ENCODE measurements at regions not wholly inside any gene's neighbourhood (a gene's known extent, or its start where the extent isn't known, plus 50 kb on each side); places are given as distances from the start of the nearest gene placed in this dataset.

GRCh38 chr5:107067395-107067794, 603.3 kb downstream of the EFNA5 start:
- H3K27me3 Mint-ChIP-seq, result no peaks in the 10 kb centered on the region
- intact Hi-C loops (cut with micrococcal nuclease), result no loop called here
- DNase-seq, result no peak

DNA sequence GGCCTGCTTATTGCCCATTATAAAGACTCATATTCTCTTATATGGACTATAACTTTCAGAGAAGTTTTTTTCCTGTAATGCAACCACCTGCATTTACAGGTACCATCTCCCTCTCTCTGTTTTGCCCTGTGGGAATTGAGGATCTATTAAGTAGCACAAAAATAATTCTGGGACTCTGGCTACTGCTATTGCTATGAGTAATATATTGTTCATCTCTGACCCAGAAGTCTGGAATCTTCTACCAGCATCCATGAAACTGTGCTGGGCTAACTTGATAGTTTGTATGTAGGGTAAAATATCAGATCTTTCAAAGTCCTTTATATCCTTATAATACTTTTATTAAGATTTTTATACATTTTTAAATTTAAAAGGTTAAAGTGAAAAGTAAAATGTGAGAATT, 607.2 kb downstream of the EFNA5 start:
- Mint-ChIP-seq H3K27me3 (no peaks in the 10 kb centered on the region), H3K9me3 (no peaks in the 10 kb centered on the region), H3K36me3 (no peaks in the 10 kb centered on the region), H3K27ac (no peak overlapping the region), H3K4me1 (ENCODE audit: low read depth) (no peaks in the 10 kb centered on the region), H3K4me3 (no peak overlapping the region)
- ChIA-PET POLR2A (no interaction called here), CTCF (no interaction called here)
- DNase-seq, result no peak
- intact Hi-C loops (cut with micrococcal nuclease), result no loop called here

More at GRCh38 chr5:107067395-107067794, 603.3 kb downstream of the EFNA5 start:
- Mint-ChIP-seq H3K27ac (no peak overlapping the region), H3K9me3 (no peaks in the 10 kb centered on the region), H3K4me1 (ENCODE audit: low read depth) (no peaks in the 10 kb centered on the region), H3K36me3 (no peaks in the 10 kb centered on the region), H3K4me3 (no peak overlapping the region)
- ChIA-PET POLR2A (no interaction called here), CTCF (no interaction called here)

DNA sequence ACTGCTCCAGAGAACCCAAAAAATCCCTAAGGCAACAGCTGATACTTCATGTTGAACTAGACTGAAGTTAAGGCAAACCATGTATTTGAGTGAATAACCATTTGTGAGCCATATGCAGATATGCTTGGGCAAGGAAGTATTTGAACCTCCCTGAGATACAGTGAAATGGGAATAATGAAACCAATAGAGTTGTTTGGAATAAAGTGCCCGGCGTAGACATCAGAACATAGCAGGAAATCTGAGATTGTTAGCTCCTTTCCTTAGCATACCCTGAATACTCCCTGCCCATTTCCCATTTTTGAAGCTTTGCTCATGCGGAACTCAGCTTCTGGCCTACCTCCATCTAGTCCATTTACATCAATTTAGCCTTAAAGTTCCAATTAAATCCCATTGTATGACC, 611.9 kb downstream of the EFNA5 start:
- no peaks in the 10 kb centered on the region for H3K4me1 Mint-ChIP-seq (ENCODE audit: low read depth)
- H3K27ac Mint-ChIP-seq, result no peak overlapping the region
- H3K36me3 Mint-ChIP-seq, result no peaks in the 10 kb centered on the region
- no peak overlapping the region for H3K4me3 Mint-ChIP-seq
- no peaks in the 10 kb centered on the region for H3K27me3 Mint-ChIP-seq
- CTCF ChIA-PET, result interaction anchor here (0.6 kb wide), 1 partner anchor 620 kb away, joined by 3 read pairs; no protein-coding TSS in a partner anchor
- no peaks in the 10 kb centered on the region for H3K9me3 Mint-ChIP-seq
- DNase-seq, result no peak
- intact Hi-C loops (cut with micrococcal nuclease), result no loop called here
- POLR2A ChIA-PET, result no interaction called here

- H3K27ac Mint-ChIP-seq, result no peak overlapping the region
- no peaks in the 10 kb centered on the region for H3K4me1 Mint-ChIP-seq (ENCODE audit: low read depth)
- no peak overlapping the region for H3K4me3 Mint-ChIP-seq
- ChIA-PET POLR2A (no interaction called here), CTCF (interaction anchor here (0.6 kb wide), 2 partner anchors 229 to 620 kb away, joined by 3 read pairs; no protein-coding TSS in a partner anchor)
- no peak for DNase-seq
- H3K27me3 Mint-ChIP-seq, result no peaks in the 10 kb centered on the region
- H3K9me3 Mint-ChIP-seq, result no peaks in the 10 kb centered on the region
- intact Hi-C loops (cut with micrococcal nuclease), result no loop called here
- H3K36me3 Mint-ChIP-seq, result no peaks in the 10 kb centered on the region
Observed at GRCh38 chr5:107058235-107058634, 612.5 kb downstream of the EFNA5 start.

GRCh38 chr5:107056278-107056677, 614.5 kb downstream of the EFNA5 start:
- ChIA-PET POLR2A (no interaction called here), CTCF (interaction anchor here (1.6 kb wide), 1 partner anchor 516 kb away, joined by 4 read pairs; no protein-coding TSS in a partner anchor)
- no peaks in the 10 kb centered on the region for H3K4me1 Mint-ChIP-seq (ENCODE audit: low read depth)
- no peaks in the 10 kb centered on the region for H3K9me3 Mint-ChIP-seq
- H3K36me3 Mint-ChIP-seq, result no peaks in the 10 kb centered on the region
- no peak overlapping the region for H3K27ac Mint-ChIP-seq
- no peak for DNase-seq
- H3K4me3 Mint-ChIP-seq, result no peak overlapping the region
- H3K27me3 Mint-ChIP-seq, result no peaks in the 10 kb centered on the region
- intact Hi-C loops (cut with micrococcal nuclease), result no loop called here

DNA sequence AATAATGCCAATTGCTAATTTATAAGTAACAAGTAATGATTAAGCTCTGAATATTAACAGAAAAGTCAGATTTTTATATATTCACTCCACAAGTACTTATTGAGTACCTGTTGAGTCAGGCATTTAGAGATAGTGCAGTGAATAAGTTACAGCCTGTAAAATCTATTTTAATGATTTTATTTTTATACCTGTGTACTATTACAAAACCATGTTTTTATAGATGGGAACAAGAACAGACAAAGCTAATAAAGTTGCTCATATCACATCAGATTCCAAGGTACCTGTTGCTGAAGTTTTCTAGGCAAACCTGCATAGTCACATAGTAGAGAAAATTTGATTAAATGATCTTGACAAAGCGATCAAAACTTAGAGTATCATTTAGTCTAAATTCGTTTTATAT, 623.7 kb downstream of the EFNA5 start:
- intact Hi-C loops (cut with micrococcal nuclease), result no loop called here
- no peak overlapping the region for H3K27ac Mint-ChIP-seq
- no peak overlapping the region for H3K4me3 Mint-ChIP-seq
- no peaks in the 10 kb centered on the region for H3K27me3 Mint-ChIP-seq
- POLR2A ChIA-PET, result no interaction called here
- H3K4me1 Mint-ChIP-seq (ENCODE audit: low read depth), result no peaks in the 10 kb centered on the region
- CTCF ChIA-PET, result no interaction called here
- DNase-seq, result no peak
- no peaks in the 10 kb centered on the region for H3K36me3 Mint-ChIP-seq
- H3K9me3 Mint-ChIP-seq, result no peaks in the 10 kb centered on the region

GRCh38 chr5:107043665-107044064, 627.1 kb downstream of the EFNA5 start:
- no peak overlapping the region for H3K4me3 Mint-ChIP-seq
- no peaks in the 10 kb centered on the region for H3K4me1 Mint-ChIP-seq (ENCODE audit: low read depth)
- DNase-seq, result no peak
- ChIA-PET POLR2A (no interaction called here), CTCF (no interaction called here)
- no peaks in the 10 kb centered on the region for H3K36me3 Mint-ChIP-seq
- H3K27ac Mint-ChIP-seq, result no peak overlapping the region
- intact Hi-C loops (cut with micrococcal nuclease), result no loop called here
- H3K9me3 Mint-ChIP-seq, result no peaks in the 10 kb centered on the region
- H3K27me3 Mint-ChIP-seq, result no peaks in the 10 kb centered on the region

DNA sequence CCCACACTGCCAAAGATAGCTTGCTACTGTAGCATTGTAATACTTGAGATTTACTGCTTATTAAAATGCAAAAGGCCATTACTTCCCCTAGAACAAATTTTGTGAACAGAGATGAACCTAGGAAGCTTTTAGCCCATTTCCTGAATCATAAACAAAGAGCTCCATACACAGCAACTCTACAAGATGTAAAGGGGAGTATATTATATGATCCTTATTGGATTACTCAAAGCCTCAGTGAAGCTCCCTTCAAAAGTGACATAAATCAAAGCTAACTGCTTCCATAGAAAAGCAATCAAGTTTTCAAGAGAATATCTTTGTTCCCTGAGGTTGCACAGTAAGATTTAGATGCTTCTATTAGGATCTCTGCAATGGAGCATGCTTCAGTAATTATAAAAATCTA, 629.8 kb downstream of the EFNA5 start:
- CTCF ChIA-PET, result no interaction called here
- POLR2A ChIA-PET, result no interaction called here
- intact Hi-C loops (cut with micrococcal nuclease), result no loop called here
- Mint-ChIP-seq H3K27ac (no peak overlapping the region), H3K36me3 (no peaks in the 10 kb centered on the region), H3K4me1 (ENCODE audit: low read depth) (no peaks in the 10 kb centered on the region), H3K9me3 (peaks cover 3% of the 10 kb centered on the region), H3K4me3 (no peak overlapping the region), H3K27me3 (no peaks in the 10 kb centered on the region)
- no peak for DNase-seq

- H3K27ac Mint-ChIP-seq, result no peak overlapping the region
- CTCF ChIA-PET, result no interaction called here
Observed at GRCh38 chr5:107032629-107033028, 638.1 kb downstream of the EFNA5 start.

DNA sequence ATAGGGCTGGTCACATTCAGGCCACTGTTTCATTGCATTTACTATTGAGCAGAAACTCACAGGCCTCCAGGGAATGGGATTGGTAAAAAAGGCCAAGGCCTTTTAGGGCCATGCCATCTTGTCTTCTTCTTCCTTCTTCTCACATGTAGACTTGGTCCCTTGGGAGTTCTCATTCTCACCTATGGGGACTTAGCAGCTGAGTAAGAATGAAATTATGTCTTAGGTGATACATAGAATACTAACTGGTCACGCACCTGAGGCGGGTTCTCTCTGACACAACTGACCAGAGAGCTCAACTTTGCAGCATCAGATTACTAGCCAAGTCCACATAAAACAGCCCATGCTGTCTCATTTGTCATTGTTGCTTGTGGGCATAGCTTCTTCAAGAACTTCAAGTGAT, 641.8 kb downstream of the EFNA5 start:
- intact Hi-C loops (cut with micrococcal nuclease), result no loop called here
- no peak overlapping the region for H3K27ac Mint-ChIP-seq
- no peaks in the 10 kb centered on the region for H3K27me3 Mint-ChIP-seq
- H3K4me3 Mint-ChIP-seq, result no peak overlapping the region
- POLR2A ChIA-PET, result no interaction called here
- H3K36me3 Mint-ChIP-seq, result no peaks in the 10 kb centered on the region
- no peak for DNase-seq
- no peaks in the 10 kb centered on the region for H3K4me1 Mint-ChIP-seq (ENCODE audit: low read depth)
- peaks cover 3% of the 10 kb centered on the region for H3K9me3 Mint-ChIP-seq
- CTCF ChIA-PET, result no interaction called here

More at GRCh38 chr5:107032629-107033028, 638.1 kb downstream of the EFNA5 start:
- Mint-ChIP-seq H3K4me1 (ENCODE audit: low read depth) (no peaks in the 10 kb centered on the region), H3K36me3 (no peaks in the 10 kb centered on the region), H3K27me3 (no peaks in the 10 kb centered on the region), H3K9me3 (peaks cover 3% of the 10 kb centered on the region), H3K4me3 (no peak overlapping the region)
- intact Hi-C loops (cut with micrococcal nuclease), result no loop called here
- POLR2A ChIA-PET, result no interaction called here
- DNase-seq, result no peak

DNA sequence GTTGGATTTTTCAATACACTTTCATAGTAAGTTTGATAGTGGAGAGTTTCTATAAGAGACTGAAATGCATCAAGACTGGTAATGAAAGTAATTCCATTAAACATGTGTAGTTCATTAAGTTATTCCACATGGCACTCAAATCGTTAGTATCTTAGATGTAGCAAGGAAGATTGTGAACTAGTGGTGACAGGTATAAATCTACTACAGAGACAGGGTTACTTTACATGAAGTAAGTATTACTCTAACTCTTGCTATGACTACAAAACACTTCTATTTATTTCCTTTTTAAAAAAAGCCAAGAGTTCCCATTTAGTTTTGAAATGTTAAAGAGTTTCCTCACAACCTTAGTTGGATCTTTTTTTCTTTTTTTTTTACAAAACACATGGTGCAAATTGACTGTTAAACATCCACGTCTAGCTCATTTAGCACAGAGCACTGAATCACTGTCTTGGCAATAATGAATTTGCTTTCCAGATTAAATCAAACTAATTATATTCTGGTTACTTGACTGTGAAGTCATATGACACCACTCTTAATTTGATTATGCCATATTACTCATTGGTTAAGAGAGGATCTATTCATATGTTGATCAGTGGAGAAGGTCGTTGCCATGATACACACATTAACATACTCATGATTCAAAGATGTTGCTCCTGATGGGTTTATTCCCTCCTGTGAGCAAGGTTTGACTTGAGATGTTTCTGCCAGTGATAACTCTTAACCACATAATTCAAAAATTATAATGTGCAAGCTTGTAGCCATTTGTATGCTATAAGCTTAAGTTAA, 644.8 kb downstream of the EFNA5 start:
- Mint-ChIP-seq H3K27me3 (no peaks in the 10 kb centered on the region), H3K9me3 (peaks cover 6% of the 10 kb centered on the region), H3K4me1 (ENCODE audit: low read depth) (no peaks in the 10 kb centered on the region), H3K27ac (no peak overlapping the region), H3K36me3 (no peaks in the 10 kb centered on the region), H3K4me3 (no peak overlapping the region)
- no peak for DNase-seq
- intact Hi-C loops (cut with micrococcal nuclease), result no loop called here
- CTCF ChIA-PET, result no interaction called here
- POLR2A ChIA-PET, result no interaction called here

- no peak for DNase-seq
- no peak overlapping the region for H3K27ac Mint-ChIP-seq
- no peak overlapping the region for H3K4me3 Mint-ChIP-seq
- peaks cover 6% of the 10 kb centered on the region for H3K9me3 Mint-ChIP-seq
- no peaks in the 10 kb centered on the region for H3K27me3 Mint-ChIP-seq
- H3K4me1 Mint-ChIP-seq (ENCODE audit: low read depth), result no peaks in the 10 kb centered on the region
- ChIA-PET CTCF (no interaction called here), POLR2A (no interaction called here)
- intact Hi-C loops (cut with micrococcal nuclease), result no loop called here
- no peaks in the 10 kb centered on the region for H3K36me3 Mint-ChIP-seq
Observed at GRCh38 chr5:107023732-107024131, 647.0 kb downstream of the EFNA5 start.

GRCh38 chr5:107021575-107021974, 649.2 kb downstream of the EFNA5 start:
- Mint-ChIP-seq H3K27ac (no peak overlapping the region), H3K4me1 (ENCODE audit: low read depth) (no peaks in the 10 kb centered on the region), H3K4me3 (no peak overlapping the region), H3K27me3 (no peaks in the 10 kb centered on the region), H3K9me3 (peaks cover 6% of the 10 kb centered on the region), H3K36me3 (no peaks in the 10 kb centered on the region)
- intact Hi-C loops (cut with micrococcal nuclease), result no loop called here
- POLR2A ChIA-PET, result no interaction called here
- CTCF ChIA-PET, result no interaction called here
- DNase-seq, result no peak

All from activated CD4-positive, alpha-beta memory T cell treated with anti-CD3 and anti-CD28 coated beads for 36 hours (primary cell).